ENCODE measurements at regions not wholly inside any gene's neighbourhood (a gene's known extent, or its start where the extent isn't known, plus 50 kb on each side); places are given as distances from the start of the nearest gene placed in this dataset.

DNA sequence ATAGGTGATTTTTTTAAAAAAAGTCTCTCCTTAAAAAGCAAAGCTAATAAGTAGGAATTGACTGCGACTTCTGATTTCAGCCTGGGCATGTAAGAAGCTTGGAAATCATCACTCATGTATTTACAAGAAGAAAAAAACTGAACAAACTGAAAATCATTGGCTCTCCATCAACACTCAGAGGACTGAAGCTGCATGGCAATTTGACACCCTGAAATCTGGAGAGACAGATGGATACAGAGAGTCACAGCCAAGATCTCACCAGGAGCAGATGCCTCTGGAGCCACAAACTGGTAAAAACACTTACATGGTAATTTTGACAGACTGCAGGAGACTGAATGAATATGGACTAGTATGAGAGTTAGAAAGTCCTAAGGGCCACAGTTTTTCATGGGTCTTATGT lies 191.2 kb upstream of the TCF21 start:
- no peak for DNase-seq

GRCh38 chr6:133698272-133698671 lies 190.6 kb upstream of the TCF21 start:
- DNase-seq: no peak

DNA sequence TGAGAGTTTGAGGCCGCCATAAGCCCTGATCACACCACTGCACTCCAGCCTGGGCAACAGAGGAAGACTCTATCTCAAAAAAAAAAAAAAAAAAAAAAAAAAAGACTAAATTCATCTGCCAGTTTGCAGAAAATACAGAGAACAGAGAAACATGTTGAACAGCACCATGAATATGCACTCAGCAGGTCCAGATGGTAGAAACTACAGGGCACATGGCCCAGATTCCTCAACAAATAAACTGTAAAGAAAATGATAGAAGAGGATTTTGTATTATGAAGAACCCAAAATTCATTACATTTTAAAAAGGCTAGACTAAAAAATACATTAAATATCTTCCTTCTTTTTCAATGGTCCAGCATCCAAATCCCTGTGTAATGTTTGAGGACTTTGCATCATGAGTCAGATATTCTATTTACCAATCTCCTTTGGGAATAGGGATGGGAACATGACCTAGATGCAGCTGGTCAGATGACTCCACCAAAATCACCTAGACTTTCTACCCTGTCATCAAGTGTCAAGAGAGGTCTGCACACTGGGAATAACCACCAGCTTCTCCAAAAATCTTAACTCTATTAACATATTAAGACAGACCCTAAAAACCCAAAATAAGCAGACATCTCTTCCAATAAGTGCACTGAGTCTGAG lies 189.1 kb upstream of the TCF21 start:
- DNase-seq: no peak

DNA sequence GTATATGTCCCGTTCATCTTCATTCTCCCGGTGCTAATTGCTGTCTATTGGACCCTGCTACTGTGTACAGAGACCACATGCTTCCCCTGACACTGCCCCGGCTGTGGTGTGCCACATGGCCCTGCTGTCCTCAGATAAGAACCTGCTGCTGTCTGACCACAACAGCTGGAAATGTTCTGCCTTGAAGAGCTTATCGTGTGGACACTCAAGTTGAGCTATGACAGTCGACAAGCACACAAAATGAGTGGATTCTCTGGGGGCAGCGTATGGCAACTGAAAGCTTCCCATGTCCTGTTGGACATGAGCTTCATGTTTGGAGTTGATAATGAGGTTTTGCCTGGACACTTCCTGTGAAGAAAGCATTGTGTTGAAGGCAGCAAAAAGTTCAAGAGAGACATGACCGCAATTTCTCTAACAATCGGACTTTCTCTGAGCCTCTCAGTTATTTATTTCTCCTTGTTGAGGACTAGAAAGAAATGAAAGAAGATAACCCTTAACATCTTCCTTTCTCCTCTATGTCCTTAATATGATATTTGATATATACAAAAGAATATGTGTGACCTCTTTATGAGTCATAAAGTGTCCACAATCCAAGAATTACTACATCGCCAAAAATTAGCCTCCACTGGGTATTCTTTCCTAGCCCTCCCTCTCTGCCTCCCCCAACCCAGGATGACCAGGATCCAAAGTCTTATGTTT lies 187.1 kb upstream of the TCF21 start:
- no peak for DNase-seq

DNA sequence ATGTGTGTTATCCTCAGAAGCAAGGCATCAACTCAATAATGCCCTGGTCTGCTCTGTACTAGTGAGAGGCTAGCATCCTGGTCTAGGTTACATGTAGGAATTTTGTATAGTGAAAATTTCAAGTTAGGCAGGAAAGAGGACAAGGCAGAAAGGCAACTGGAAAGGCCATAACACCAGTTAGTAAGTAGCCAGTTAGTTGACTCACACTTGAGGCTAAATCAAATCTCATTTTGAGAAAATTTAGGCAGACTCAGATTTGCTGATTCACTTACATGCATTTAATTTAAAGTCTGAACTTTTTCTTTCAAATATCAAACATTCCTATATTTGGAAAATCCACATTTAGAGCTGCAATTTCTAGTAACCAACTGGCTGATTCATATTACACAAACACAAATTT lies 184.5 kb upstream of the TCF21 start:
- no peak for DNase-seq

DNA sequence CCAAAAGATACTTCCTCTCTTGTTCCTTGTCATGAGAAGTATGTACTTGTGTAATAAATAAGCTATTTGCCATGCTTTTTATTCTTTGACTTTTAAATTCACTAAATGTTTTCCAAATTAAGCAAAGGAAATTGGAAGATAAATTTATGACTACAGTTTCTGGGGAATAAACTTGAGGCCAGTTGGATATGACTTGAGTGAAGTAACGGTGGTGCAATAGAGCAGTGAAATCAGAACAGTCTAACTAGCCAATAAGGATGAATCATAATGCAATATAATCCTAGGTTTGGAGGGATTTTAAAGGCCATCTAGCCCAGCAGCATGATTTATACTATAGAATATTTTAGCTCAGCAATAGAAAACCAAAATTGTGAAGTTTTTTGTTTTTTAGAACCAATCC lies 183.8 kb upstream of the TCF21 start:
- DNase-seq: no peak

DNA sequence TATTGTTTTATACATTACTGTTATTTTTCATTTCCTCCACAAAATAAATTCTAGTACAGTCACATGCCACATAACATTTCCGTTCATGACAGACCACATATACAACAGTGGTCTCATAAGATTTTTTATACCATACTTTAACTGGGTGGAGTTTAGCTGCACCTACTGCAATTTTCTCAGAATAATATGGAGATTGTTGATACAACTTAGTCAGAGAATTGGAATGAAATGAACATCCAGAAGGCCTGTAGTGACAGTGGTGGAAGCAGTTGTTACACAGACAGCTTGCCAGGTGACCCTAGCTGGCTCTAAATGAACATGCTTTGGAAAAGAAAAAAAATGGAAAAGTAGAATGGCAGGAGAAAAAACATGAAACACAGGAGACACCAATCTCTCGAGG lies 183.2 kb upstream of the TCF21 start:
- no peak for DNase-seq

- DNase-seq: peak; percentile 63
These were observed 181.5 kb upstream of the TCF21 start for GRCh38 chr6:133707456-133707855.

DNA sequence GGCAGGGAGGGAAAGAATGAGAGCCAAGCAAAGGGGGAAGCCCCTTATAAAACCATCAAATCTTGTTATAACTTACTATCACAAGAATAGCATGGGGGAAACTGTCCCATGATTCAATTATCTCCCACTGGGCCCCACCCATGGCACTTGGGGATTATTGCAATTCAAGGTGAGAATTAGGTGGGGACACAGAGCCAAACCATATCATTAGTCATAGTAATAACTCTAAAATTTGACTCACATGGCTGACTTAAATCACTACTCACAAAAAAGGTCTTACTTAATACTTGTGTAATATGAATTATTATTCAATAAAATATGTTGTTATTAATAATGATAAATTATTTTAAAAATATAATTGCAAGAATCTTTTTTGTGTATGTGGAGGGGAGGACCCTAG lies 178.1 kb upstream of the TCF21 start:
- no peak for DNase-seq

GRCh38 chr6:133715270-133715669 lies 173.6 kb upstream of the TCF21 start:
- DNase-seq: no peak

- DNase-seq: no peak
These were observed 164.2 kb upstream of the TCF21 start for GRCh38 chr6:133724726-133725125.

GRCh38 chr6:133726188-133726587 lies 162.7 kb upstream of the TCF21 start:
- no peak for DNase-seq

DNA sequence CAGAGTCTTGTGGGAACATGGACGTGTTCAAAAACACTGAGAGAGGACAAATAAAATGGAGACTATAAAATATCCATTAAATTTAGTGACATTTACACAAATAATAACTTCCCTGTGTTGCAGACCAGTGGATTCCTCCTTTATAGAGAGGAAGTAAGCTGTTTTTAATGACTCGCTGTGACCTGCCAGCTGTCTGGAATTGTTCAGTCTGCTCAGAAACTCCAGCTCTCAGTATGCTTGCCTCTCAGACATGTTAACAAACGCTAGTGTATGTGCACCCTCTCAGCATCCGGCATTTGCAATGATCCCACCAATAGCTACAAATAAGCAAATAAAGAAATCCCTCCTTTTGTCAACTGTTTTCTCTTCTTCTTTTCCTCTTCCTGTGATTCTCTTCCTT lies 158.0 kb upstream of the TCF21 start:
- DNase-seq: no peak

DNA sequence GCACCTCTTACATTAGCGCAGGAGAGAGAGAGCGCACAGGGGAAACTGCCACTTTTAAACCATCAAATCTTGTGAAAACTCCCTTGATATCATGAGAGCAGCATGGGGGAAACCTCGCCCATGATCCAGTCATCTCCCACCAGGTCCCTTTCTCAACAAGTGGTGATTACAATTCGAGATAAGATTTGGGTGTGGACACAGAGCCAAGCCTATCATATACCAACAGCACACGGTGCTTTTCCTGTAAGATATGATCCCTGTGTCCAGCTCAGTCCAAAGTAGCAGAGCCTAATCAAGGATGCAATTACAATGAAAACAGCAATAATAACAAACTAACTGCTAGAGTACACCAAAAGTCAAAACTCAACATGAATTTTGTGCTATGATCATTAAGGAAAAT lies 148.7 kb upstream of the TCF21 start:
- DNase-seq: no peak

- DNase-seq: no peak
These were observed 148.1 kb upstream of the TCF21 start for GRCh38 chr6:133740816-133741215.

DNA sequence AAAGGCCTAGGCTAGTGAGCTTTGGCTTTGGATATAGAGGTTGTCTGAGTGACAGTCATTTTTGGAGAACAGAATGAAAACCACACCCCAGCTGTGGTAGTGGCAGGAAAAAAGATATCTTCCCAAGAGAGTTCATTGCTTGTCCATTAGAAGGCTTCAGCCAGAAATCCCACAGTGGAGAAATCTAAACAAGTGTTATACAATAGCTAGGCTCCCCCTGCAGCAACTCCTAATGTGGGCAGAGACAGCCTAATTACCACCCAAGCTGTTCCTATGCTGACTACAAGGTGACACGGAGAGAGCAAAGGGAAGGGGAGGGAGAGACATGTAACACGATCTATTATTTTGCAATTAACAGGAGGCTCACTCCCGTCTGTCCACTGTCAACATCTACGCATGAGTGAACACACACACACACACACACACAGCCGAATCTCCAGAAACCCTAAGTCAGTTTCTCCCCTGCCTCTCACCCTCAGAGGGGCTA lies 147.5 kb upstream of the TCF21 start:
- no peak for DNase-seq

GRCh38 chr6:133743621-133744020 lies 145.3 kb upstream of the TCF21 start:
- no peak for DNase-seq

DNA sequence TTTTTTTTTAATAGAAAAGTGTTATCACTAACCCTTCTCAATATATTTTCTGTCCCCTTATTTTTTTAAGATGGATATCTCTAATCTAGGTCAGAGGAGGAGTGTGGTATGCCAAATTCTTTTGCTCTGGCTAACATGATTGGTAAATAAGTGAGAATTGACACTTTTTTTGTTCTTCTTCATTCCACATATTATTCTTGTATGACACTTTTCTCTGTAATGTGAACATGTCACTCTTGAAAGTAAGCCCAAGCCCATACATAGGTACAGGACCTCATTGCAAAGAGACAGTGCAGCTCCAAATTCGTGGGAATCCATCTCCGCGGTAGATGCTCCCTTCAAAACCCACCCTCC lies 142.5 kb upstream of the TCF21 start:
- no peak for DNase-seq

- DNase-seq: no peak
These were observed 140.3 kb upstream of the TCF21 start for GRCh38 chr6:133748628-133749027.

DNA sequence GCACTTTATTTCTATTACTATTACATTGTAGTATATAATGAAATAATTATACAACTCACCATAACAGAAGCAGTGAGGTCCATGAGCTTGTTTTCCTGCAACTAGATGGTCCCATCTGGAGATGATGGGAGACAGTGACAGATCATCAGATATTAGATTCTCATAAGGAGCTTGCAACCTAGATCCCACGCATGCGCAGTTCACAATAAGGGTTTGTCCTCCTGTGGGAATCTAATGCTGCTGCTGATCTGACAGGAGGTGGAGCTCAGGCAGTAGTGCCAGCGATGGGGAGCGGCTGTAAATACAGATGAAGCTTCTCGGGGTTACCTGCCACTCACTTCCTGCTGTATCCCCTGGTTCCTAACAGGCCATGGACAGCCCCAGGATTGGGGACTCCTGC lies 139.5 kb upstream of the TCF21 start:
- DNase-seq: no peak

GRCh38 chr6:133752129-133752528 lies 136.8 kb upstream of the TCF21 start:
- DNase-seq: no peak

GRCh38 chr6:133753756-133754155 lies 135.2 kb upstream of the TCF21 start:
- DNase-seq: no peak

DNA sequence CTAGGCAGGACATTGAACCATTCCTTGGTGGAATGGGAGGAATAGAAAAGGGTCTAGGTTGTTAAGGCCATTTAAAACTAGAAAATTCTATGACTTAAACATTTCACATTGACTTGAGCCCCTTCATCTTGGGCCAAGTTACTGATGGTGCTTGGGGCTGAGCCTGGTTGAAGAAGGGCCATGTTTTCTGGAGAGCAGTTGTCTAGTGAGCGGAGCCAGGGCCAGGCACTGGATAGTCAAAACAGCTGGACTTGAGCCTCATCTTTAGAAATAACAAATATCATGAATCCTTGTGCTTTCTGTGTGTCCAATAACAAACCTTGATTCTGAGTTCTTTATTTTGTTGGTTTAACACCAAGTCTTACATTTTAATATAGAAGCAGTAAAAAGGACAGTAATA lies 134.6 kb upstream of the TCF21 start:
- DNase-seq: no peak

DNA sequence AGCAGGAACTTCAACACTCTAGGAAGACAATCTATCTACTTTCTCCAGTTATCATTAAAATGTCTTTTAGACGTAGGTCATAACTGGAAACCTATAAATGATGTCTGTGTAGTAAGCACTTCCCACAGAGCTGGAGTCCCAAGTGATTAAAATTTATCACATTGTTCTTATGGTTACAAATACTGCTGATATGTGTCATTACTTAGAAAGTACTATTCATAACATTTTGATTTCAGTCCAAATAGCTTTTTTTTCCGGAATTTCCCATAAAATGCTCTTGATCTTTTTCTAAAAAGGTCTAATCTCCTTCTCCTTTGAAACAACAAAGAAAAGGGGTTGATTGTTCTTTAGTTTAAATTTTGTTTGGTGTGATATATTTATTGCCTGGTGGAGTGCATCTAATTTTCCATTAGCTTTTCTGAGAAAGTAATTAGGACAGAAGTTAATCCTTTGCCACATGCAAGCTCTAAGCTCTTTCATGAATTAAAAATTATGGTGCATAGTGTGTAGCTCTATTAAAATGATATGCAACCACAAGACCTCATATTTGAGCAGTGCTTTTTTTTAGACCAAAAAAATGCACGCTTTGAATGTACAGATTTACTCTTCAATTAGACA lies 132.7 kb upstream of the TCF21 start:
- DNase-seq: no peak

DNA sequence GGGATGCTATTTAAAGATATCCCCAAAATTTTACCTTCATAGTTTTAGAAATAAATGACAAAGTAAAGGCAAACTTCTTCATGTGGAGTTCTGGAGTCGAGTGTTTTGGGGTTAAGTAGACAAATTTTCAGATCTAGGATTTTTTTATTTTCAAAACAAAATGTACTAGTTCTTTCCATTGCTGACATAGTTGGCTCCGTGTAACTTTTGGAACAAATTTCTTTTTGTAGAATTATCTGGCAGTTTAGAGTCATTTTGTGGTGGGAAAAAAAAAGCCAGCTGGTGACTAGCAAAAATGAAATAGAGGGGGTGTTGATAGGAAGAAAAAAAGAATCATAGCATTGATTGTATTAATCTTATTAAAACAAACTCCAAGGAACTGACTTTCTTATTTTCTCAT lies 131.6 kb upstream of the TCF21 start:
- DNase-seq: no peak
